ENCODE measurements at regions not wholly inside any gene's neighbourhood (a gene's known extent, or its start where the extent isn't known, plus 50 kb on each side); places are given as distances from the start of the nearest gene placed in this dataset.

GRCh38 chr1:166378805-166379204 is 212.0 kb upstream of the FAM78B start:
- TF ChIP-seq CTCF (IDR thresholded peaks at IDR 0.05; ENCODE audit: low read length) (no peak), EZH2phosphoT487 (IDR thresholded peaks at IDR 0.05; ENCODE audit: low read length) (no peak)

All from MM.1S (cell line).